ENCODE measurements at regions not wholly inside any gene's neighbourhood (a gene's known extent, or its start where the extent isn't known, plus 50 kb on each side); places are given as distances from the start of the nearest gene placed in this dataset.

DNA sequence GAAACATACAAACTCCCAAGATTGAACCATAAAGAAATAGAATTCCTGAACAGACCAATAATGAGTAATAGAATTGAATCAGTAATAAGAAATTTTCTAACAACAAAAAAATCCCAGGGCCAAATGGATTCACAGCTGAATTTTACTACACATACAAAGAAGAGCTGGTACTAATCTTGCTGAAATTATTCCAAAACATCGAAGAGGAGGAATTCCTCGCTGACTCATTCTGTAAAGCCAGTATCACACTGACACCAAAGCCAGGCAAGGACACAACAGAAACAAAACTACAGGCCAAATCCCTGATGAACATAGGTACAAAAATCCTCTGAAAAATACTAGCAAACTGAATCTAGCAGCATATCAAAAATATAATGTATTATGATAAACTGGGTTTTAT, 367.8 kb upstream of the CLEC14A start:
- Histone ChIP-seq H3K36me3 (no peaks in the 10 kb centered on the region), H3K27me3 (no peaks in the 10 kb centered on the region), H3K27ac (no peak overlapping the region), H3K4me1 (no peaks in the 10 kb centered on the region), H3K9me3 (no peaks in the 10 kb centered on the region), H3K4me3 (no peak overlapping the region)
- no peak for DNase-seq (ENCODE audit: low spot score)
- TF ChIP-seq, protein P1, sequence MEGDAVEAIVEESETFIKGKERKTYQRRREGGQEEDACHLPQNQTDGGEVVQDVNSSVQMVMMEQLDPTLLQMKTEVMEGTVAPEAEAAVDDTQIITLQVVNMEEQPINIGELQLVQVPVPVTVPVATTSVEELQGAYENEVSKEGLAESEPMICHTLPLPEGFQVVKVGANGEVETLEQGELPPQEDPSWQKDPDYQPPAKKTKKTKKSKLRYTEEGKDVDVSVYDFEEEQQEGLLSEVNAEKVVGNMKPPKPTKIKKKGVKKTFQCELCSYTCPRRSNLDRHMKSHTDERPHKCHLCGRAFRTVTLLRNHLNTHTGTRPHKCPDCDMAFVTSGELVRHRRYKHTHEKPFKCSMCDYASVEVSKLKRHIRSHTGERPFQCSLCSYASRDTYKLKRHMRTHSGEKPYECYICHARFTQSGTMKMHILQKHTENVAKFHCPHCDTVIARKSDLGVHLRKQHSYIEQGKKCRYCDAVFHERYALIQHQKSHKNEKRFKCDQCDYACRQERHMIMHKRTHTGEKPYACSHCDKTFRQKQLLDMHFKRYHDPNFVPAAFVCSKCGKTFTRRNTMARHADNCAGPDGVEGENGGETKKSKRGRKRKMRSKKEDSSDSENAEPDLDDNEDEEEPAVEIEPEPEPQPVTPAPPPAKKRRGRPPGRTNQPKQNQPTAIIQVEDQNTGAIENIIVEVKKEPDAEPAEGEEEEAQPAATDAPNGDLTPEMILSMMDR (IDR thresholded peaks at IDR 0.05) = no peak

DNA sequence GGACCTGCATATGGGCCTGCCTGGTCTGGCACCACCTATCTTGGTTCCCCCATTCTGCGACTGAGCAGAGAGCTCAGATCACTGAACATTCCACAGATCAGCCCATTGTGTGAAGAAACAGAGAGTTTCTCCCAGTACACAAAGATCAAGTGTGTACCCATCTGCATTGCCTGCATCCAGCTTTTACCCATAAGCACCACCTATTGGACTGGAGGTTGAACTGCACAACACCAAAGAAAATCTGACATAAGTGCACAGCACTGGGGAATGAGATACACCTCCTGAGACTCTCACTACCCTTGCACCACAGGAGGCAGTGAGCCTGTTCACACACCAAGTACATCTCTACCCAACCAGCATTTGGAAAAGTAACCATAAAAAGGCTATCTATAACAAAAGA, 362.6 kb upstream of the CLEC14A start:
- TF ChIP-seq, protein P1 (IDR thresholded peaks at IDR 0.05) = no peak
- Histone ChIP-seq H3K4me3 (no peak overlapping the region), H3K4me1 (no peaks in the 10 kb centered on the region), H3K9me3 (no peaks in the 10 kb centered on the region), H3K36me3 (no peaks in the 10 kb centered on the region), H3K27ac (no peak overlapping the region), H3K27me3 (no peaks in the 10 kb centered on the region)
- no peak for DNase-seq (ENCODE audit: low spot score)

DNA sequence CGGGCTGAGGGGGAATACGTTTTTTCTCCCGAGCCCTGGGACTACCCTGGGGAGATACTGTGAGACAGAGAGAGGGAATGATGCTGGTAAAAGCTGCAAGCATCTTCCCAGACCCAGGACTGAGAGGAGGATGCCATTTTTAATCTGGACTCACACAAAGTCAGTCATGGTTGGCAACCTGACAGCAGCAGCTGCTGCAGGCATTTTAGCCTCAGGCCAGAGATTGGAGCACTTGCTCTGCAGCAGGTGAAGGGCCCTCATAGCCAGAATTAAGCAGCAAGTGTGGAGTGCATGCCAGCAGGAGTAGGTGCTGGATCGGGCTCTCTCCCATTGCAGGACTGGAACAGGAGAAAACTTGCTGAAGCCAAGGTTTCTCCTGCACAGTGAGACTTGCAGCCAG, 361.1 kb upstream of the CLEC14A start:
- TF ChIP-seq, protein P1 (IDR thresholded peaks at IDR 0.05) = no peak
- Histone ChIP-seq H3K4me1 (no peaks in the 10 kb centered on the region), H3K9me3 (no peaks in the 10 kb centered on the region), H3K4me3 (no peak overlapping the region), H3K36me3 (no peaks in the 10 kb centered on the region), H3K27ac (no peak overlapping the region), H3K27me3 (no peaks in the 10 kb centered on the region)
- no peak for DNase-seq (ENCODE audit: low spot score)

DNA sequence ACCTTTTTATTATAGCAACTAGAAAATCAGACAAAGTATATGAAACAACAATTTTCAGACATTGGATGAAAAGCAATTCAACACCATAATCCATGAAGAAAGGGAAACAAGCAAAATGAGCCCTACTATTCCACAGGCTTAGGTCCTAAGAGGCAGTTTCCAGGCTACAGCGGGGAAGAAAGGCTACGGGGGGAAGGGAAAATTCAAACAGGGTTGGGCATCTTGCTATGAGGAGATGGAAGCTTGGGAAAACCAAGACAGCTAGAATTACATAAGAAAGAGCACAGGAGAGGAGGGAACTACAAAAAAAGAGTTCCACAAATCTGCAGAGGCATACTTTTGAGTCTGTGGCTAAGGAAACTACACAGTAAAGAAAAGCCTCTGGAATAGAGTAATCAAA, 356.0 kb upstream of the CLEC14A start:
- no peak for DNase-seq (ENCODE audit: low spot score)
- H3K9me3 ChIP-seq = peaks cover 0 to 7% of the 10 kb centered on the region in 2 donors
- TF ChIP-seq, protein P1 (IDR thresholded peaks at IDR 0.05) = no peak

DNA sequence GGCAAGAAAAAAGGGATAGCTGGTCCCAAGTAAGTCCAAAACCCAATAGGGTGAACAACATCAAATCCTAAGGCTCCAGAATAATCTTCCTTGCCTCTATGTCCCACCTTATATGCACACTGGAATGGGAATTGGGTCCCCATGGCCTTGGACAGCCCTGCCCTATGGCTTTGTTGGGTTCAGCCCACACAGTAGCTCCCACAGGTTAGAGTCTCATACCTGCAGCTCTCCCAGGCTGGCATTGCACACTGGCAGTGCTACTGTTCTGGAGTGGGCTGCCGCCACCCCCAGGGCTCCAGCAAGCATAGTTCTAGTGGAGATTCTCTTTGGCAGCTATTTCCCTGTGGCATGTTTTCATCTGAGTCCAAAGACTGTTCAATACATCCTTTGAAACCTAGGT, 352.4 kb upstream of the CLEC14A start:
- peaks cover 0 to 7% of the 10 kb centered on the region in 2 donors for H3K9me3 ChIP-seq
- no peaks in the 10 kb centered on the region for H3K27me3 ChIP-seq
- no peaks in the 10 kb centered on the region for H3K36me3 ChIP-seq
- no peak overlapping the region for H3K27ac ChIP-seq
- H3K4me1 ChIP-seq = no peaks in the 10 kb centered on the region
- TF ChIP-seq, protein P1 (IDR thresholded peaks at IDR 0.05) = no peak
- no peak for DNase-seq (ENCODE audit: low spot score)
- H3K4me3 ChIP-seq = no peak overlapping the region

More for the DNA sequence above, 356.0 kb upstream of the CLEC14A start:
- no peak overlapping the region for H3K27ac ChIP-seq
- H3K36me3 ChIP-seq = no peaks in the 10 kb centered on the region
- no peaks in the 10 kb centered on the region for H3K4me1 ChIP-seq
- H3K27me3 ChIP-seq = no peaks in the 10 kb centered on the region
- no peak overlapping the region for H3K4me3 ChIP-seq

Data from right atrium auricular region (tissue), 2 donors.